ENCODE measurements at regions not wholly inside any gene's neighbourhood (a gene's known extent, or its start where the extent isn't known, plus 50 kb on each side); places are given as distances from the start of the nearest gene placed in this dataset.

DNA sequence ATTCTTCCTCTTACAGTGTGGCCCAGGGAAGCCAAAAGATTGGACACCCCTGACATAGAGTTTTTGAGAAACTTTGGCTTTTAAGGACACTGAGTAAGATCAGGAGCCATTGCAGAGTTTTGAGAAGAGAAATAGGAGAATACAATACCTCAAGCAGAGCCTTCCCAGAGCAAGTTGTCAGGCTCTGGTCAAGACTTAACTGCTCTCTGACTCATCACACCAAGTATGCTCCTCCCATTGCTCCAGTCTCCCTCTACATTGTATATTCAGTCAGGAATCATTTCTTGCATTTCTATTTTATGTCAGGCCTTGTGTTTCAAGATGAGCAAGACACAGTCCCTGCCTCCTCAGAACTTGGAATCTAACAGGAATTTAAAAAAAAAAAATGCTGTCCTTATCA lies 176.4 kb upstream of the FMR1 start:
- intact Hi-C loops (cut with micrococcal nuclease; ENCODE audit: unreplicated experiment): no loop called here
- no peak overlapping the region for H3K27ac ChIP-seq (ENCODE audit: low read length)
- ChIA-PET POLR2A (no interaction called here), CTCF (no interaction called here)
- no peak for TF ChIP-seq POLR2AphosphoS5 (IDR thresholded peaks at IDR 0.05; ENCODE audit: low read depth, low read length)
- no TSS peak for BruUV-seq (replicated peaks)
- H3K36me3 ChIP-seq (ENCODE audit: control insufficient read depth, insufficient read depth, low read length): no peaks in the 10 kb centered on the region
- no peaks in the 10 kb centered on the region for H3K27me3 ChIP-seq (ENCODE audit: control insufficient read depth, insufficient read depth, low read length)
- ATAC-seq (no peak), DNase-seq (ENCODE audit: low read depth, low spot score) (no peak)
- no peaks in the 10 kb centered on the region for H3K9me3 ChIP-seq (ENCODE audit: control insufficient read depth, insufficient read depth, low read depth, low read length)
- H3K4me1 ChIP-seq (ENCODE audit: control insufficient read depth, insufficient read depth, low read length): no peaks in the 10 kb centered on the region
- H3K4me3 ChIP-seq (ENCODE audit: low read depth in 2 of 2, low read length in 2 of 2): no peak overlapping the region
- in situ Hi-C loops (cut with HindIII; ENCODE audit: low pct_unique_long_range_greater_than_20kb, low sequenced_read_pairs): no loop called here

- ChIA-PET POLR2A (no interaction called here), CTCF (no interaction called here)
- H3K4me1 ChIP-seq (ENCODE audit: control insufficient read depth, insufficient read depth, low read length): no peaks in the 10 kb centered on the region
- no peaks in the 10 kb centered on the region for H3K36me3 ChIP-seq (ENCODE audit: control insufficient read depth, insufficient read depth, low read length)
- intact Hi-C loops (cut with micrococcal nuclease; ENCODE audit: unreplicated experiment): no loop called here
- H3K27ac ChIP-seq (ENCODE audit: low read length): no peak overlapping the region
- BruUV-seq (replicated peaks): no TSS peak
- no peak overlapping the region for H3K4me3 ChIP-seq (ENCODE audit: low read depth in 2 of 2, low read length in 2 of 2)
- DNase-seq (ENCODE audit: low read depth, low spot score) (no peak), ATAC-seq (no peak)
- no peak for TF ChIP-seq CTCF (IDR thresholded peaks at IDR 0.05)
- TF ChIP-seq TCF7L2 (IDR thresholded peaks at IDR 0.05; ENCODE audit: low read depth, low read length): no peak
- no peak for TF ChIP-seq SIN3A (IDR thresholded peaks at IDR 0.05; ENCODE audit: borderline replicate concordance, insufficient read depth, low read depth, low read length)
- no peak for TF ChIP-seq POLR2AphosphoS5 (IDR thresholded peaks at IDR 0.05; ENCODE audit: low read depth, low read length)
- TF ChIP-seq, protein P1, sequence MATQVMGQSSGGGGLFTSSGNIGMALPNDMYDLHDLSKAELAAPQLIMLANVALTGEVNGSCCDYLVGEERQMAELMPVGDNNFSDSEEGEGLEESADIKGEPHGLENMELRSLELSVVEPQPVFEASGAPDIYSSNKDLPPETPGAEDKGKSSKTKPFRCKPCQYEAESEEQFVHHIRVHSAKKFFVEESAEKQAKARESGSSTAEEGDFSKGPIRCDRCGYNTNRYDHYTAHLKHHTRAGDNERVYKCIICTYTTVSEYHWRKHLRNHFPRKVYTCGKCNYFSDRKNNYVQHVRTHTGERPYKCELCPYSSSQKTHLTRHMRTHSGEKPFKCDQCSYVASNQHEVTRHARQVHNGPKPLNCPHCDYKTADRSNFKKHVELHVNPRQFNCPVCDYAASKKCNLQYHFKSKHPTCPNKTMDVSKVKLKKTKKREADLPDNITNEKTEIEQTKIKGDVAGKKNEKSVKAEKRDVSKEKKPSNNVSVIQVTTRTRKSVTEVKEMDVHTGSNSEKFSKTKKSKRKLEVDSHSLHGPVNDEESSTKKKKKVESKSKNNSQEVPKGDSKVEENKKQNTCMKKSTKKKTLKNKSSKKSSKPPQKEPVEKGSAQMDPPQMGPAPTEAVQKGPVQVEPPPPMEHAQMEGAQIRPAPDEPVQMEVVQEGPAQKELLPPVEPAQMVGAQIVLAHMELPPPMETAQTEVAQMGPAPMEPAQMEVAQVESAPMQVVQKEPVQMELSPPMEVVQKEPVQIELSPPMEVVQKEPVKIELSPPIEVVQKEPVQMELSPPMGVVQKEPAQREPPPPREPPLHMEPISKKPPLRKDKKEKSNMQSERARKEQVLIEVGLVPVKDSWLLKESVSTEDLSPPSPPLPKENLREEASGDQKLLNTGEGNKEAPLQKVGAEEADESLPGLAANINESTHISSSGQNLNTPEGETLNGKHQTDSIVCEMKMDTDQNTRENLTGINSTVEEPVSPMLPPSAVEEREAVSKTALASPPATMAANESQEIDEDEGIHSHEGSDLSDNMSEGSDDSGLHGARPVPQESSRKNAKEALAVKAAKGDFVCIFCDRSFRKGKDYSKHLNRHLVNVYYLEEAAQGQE (IDR thresholded peaks at IDR 0.05; ENCODE audit: insufficient read depth in 1 of 2, low read depth in 2 of 2, low read length in 1 of 2): no peak
- H3K27me3 ChIP-seq (ENCODE audit: control insufficient read depth, insufficient read depth, low read length): no peaks in the 10 kb centered on the region
- H3K9me3 ChIP-seq (ENCODE audit: control insufficient read depth, insufficient read depth, low read depth, low read length): no peaks in the 10 kb centered on the region
- in situ Hi-C loops (cut with HindIII; ENCODE audit: low pct_unique_long_range_greater_than_20kb, low sequenced_read_pairs): no loop called here
Observed at GRCh38 chrX:147736045-147736444, 175.7 kb upstream of the FMR1 start.

GRCh38 chrX:147737690-147738089 lies 174.0 kb upstream of the FMR1 start:
- in situ Hi-C loops (cut with HindIII; ENCODE audit: low pct_unique_long_range_greater_than_20kb, low sequenced_read_pairs) (no loop called here), intact Hi-C loops (cut with micrococcal nuclease; ENCODE audit: unreplicated experiment) (no loop called here)
- no peak for ATAC-seq
- DNase-seq (ENCODE audit: low read depth, low spot score): no peak
- BruUV-seq (replicated peaks): no TSS peak
- Histone ChIP-seq H3K9me3 (ENCODE audit: control insufficient read depth, insufficient read depth, low read depth, low read length) (no peaks in the 10 kb centered on the region), H3K4me1 (ENCODE audit: control insufficient read depth, insufficient read depth, low read length) (no peaks in the 10 kb centered on the region), H3K4me3 (ENCODE audit: low read depth in 2 of 2, low read length in 2 of 2) (no peak overlapping the region), H3K27me3 (ENCODE audit: control insufficient read depth, insufficient read depth, low read length) (no peaks in the 10 kb centered on the region), H3K27ac (ENCODE audit: low read length) (no peak overlapping the region), H3K36me3 (ENCODE audit: control insufficient read depth, insufficient read depth, low read length) (no peaks in the 10 kb centered on the region)
- ChIA-PET CTCF (no interaction called here), POLR2A (no interaction called here)
- no peak for TF ChIP-seq SIN3A (IDR thresholded peaks at IDR 0.05; ENCODE audit: borderline replicate concordance, insufficient read depth, low read depth, low read length)
- TF ChIP-seq TCF7L2 (IDR thresholded peaks at IDR 0.05; ENCODE audit: low read depth, low read length): no peak
- TF ChIP-seq, protein P1 (IDR thresholded peaks at IDR 0.05; ENCODE audit: insufficient read depth in 1 of 2, low read depth in 2 of 2, low read length in 1 of 2): no peak
- no peak for TF ChIP-seq CTCF (IDR thresholded peaks at IDR 0.05)
- TF ChIP-seq POLR2AphosphoS5 (IDR thresholded peaks at IDR 0.05; ENCODE audit: low read depth, low read length): no peak

Data from Panc1 (cell line).